OCI-LY7 (cell line): ENCODE measurements at regions not wholly inside any gene's neighbourhood (a gene's known extent, or its start where the extent isn't known, plus 50 kb on each side); places are given as distances from the start of the nearest gene placed in this dataset.

Source experiments
- BruUV-seq: library from RNA; stranded (reverse); fragments of 400-500 nt; replicated peaks from 2 replicates; lab custom pipeline; 2021; lab: Mats Ljungman, UMichigan
- CTCF ChIA-PET: fragments of 300-600 bp; sonication (Branson Sonifier 250); formaldehyde crosslinking; loops from one replicate; lab custom pipeline; 2022; ENCODE audit warnings: antibody characterized with exemption; ENCODE audit not compliant: unreplicated experiment; lab: Charles Lee
- POLR2A ChIA-PET: fragments of 300-600 bp; sonication (Branson Sonifier 250); formaldehyde crosslinking; loops from one replicate; lab custom pipeline; 2022; ENCODE audit warnings: antibody characterized with exemption; lab: Charles Lee
- DNase-seq: peaks from one replicate; pipeline ENCODE4 v3.0.0-alpha.2; 2015; ENCODE audit warnings: low spot score
- H2AFZ ChIP-seq: fragments of 200-600 bp; sonication (generic), shearing (Covaris generic); 2 replicates; pipeline ENCODE4 v1.6.1; 2014; ENCODE audit warnings: mild to moderate bottlenecking, antibody characterized with exemption, low read length, moderate library complexity
- H3K27ac ChIP-seq: fragments of 200-600 bp; sonication (generic); 2 replicates; pipeline ENCODE4 v1.5.1; 2014; ENCODE audit warnings: mixed run types, low read depth, mild to moderate bottlenecking, moderate library complexity, low read length, inconsistent platforms; ENCODE audit not compliant: poor library complexity, severe bottlenecking
- H3K36me3 ChIP-seq: fragments of 200-600 bp; sonication (generic); 2 replicates; pipeline ENCODE4 v1.6.1; 2014; ENCODE audit warnings: mild to moderate bottlenecking, antibody characterized with exemption, low read length, moderate library complexity, mixed read lengths; ENCODE audit not compliant: insufficient read depth
- H3K4me1 ChIP-seq: fragments of 200-600 bp; sonication (generic); 2 replicates; pipeline ENCODE4 v1.5.1; 2014; ENCODE audit warnings: mild to moderate bottlenecking, low read length; ENCODE audit not compliant: insufficient read depth, poor library complexity, severe bottlenecking
- H3K4me2 ChIP-seq: fragments of 200-600 bp; sonication (generic); 2 replicates; pipeline ENCODE4 v1.6.1; 2014; ENCODE audit warnings: mild to moderate bottlenecking, low read length
- H3K4me3 ChIP-seq: fragments of 200-600 bp; sonication (generic); 2 replicates; pipeline ENCODE4 v1.5.1; 2014; ENCODE audit warnings: mild to moderate bottlenecking, low read depth, low read length; ENCODE audit not compliant: poor library complexity, severe bottlenecking
- H3K79me2 ChIP-seq: fragments of 200-600 bp; sonication (generic); 2 replicates; pipeline ENCODE4 v1.6.1; 2016; ENCODE audit warnings: low read depth, mild to moderate bottlenecking, low read length, moderate library complexity, mixed read lengths; ENCODE audit not compliant: insufficient read depth
- H3K9me2 ChIP-seq: fragments of 200-600 bp; sonication (generic); 2 replicates; pipeline ENCODE4 v1.6.1; 2016; ENCODE audit warnings: mild to moderate bottlenecking, low read length, mixed read lengths; ENCODE audit not compliant: insufficient read depth
- H3K9me3 ChIP-seq: fragments of 200-600 bp; sonication (generic); 2 replicates; pipeline ENCODE4 v1.6.1; 2014; ENCODE audit warnings: mild to moderate bottlenecking, mixed run types, low read length, mixed read lengths
- H4K20me1 ChIP-seq: fragments of 200-600 bp; sonication (generic); 2 replicates; pipeline ENCODE4 v1.6.1; 2014; ENCODE audit warnings: mild to moderate bottlenecking, antibody characterized with exemption, low read length, moderate library complexity, mixed read lengths; ENCODE audit not compliant: insufficient read depth
- EZH2phosphoT487 ChIP-seq: fragments of 200-600 bp; sonication (generic); IDR thresholded peaks from 2 replicates; pipeline ENCODE4 v1.6.1; 2018; ENCODE audit warnings: low read depth, borderline replicate concordance, mild to moderate bottlenecking, mixed run types, antibody characterized with exemption, low read length, moderate library complexity, mixed read lengths
- intact Hi-C: fragments of 100-400 bp; cut with micrococcal nuclease; formaldehyde crosslinking; loops from one replicate; pipeline ENCODE4 v1.10.0; 2022; ENCODE audit not compliant: unreplicated experiment
- TF ChIP-seq, protein P1 (sequence below): fragments of 200-600 bp; sonication (generic); conservative IDR thresholded peaks from 2 replicates; pipeline ENCODE4 v1.5.1; 2014; ENCODE audit warnings: mild to moderate bottlenecking, antibody characterized with exemption, low read length, moderate library complexity, mixed read lengths

- TF ChIP-seq EZH2phosphoT487, result no peak
- TF ChIP-seq, protein P1, sequence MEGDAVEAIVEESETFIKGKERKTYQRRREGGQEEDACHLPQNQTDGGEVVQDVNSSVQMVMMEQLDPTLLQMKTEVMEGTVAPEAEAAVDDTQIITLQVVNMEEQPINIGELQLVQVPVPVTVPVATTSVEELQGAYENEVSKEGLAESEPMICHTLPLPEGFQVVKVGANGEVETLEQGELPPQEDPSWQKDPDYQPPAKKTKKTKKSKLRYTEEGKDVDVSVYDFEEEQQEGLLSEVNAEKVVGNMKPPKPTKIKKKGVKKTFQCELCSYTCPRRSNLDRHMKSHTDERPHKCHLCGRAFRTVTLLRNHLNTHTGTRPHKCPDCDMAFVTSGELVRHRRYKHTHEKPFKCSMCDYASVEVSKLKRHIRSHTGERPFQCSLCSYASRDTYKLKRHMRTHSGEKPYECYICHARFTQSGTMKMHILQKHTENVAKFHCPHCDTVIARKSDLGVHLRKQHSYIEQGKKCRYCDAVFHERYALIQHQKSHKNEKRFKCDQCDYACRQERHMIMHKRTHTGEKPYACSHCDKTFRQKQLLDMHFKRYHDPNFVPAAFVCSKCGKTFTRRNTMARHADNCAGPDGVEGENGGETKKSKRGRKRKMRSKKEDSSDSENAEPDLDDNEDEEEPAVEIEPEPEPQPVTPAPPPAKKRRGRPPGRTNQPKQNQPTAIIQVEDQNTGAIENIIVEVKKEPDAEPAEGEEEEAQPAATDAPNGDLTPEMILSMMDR, result no peak
- no peak overlapping the region for H3K4me2 ChIP-seq
- intact Hi-C loops, result no loop called here
- no peak overlapping the region for H2AFZ ChIP-seq
- DNase-seq, result no peak
- ChIA-PET CTCF (interaction anchor here (0.5 kb wide), 1 partner anchor 565 kb away, joined by 3 read pairs; no protein-coding TSS in a partner anchor), POLR2A (interaction anchor here (0.6 kb wide), 1 partner anchor 33 kb away, joined by 3 read pairs; no protein-coding TSS in a partner anchor)
- H3K36me3 ChIP-seq, result no peaks in the 10 kb centered on the region
- H3K9me2 ChIP-seq, result no peaks in the 10 kb centered on the region
- H3K79me2 ChIP-seq, result no peaks in the 10 kb centered on the region
- H3K9me3 ChIP-seq, result no peaks in the 10 kb centered on the region
- H3K4me3 ChIP-seq, result no peak overlapping the region
- H4K20me1 ChIP-seq, result no peaks in the 10 kb centered on the region
- no TSS peak for BruUV-seq
- no peaks in the 10 kb centered on the region for H3K4me1 ChIP-seq
- no peak overlapping the region for H3K27ac ChIP-seq
Observed at GRCh38 chr2:239820836-239821693, 204.1 kb downstream of the NDUFA10 start.

- POLR2A ChIA-PET, result no interaction called here
Observed at GRCh38 chr2:239819974-239820555, 205.1 kb downstream of the NDUFA10 start.

More at GRCh38 chr2:239819974-239820555, 205.1 kb downstream of the NDUFA10 start:
- BruUV-seq, result no TSS peak
- Histone ChIP-seq H3K36me3 (no peaks in the 10 kb centered on the region), H2AFZ (no peak overlapping the region), H3K79me2 (no peaks in the 10 kb centered on the region), H3K9me3 (no peaks in the 10 kb centered on the region), H3K4me2 (no peak overlapping the region), H3K4me1 (no peaks in the 10 kb centered on the region), H3K27ac (no peak overlapping the region), H3K4me3 (no peak overlapping the region), H4K20me1 (no peaks in the 10 kb centered on the region), H3K9me2 (no peaks in the 10 kb centered on the region)
- CTCF ChIA-PET, result interaction anchor here (0.5 kb wide), 1 partner anchor 566 kb away, joined by 3 read pairs; no protein-coding TSS in a partner anchor
- no peak for TF ChIP-seq EZH2phosphoT487
- TF ChIP-seq, protein P1, result no peak
- no peak for DNase-seq
- intact Hi-C loops, result no loop called here
